Suprapubic skin (tissue), 3 donors: ENCODE measurements at regions not wholly inside any gene's neighbourhood (a gene's known extent, or its start where the extent isn't known, plus 50 kb on each side); places are given as distances from the start of the nearest gene placed in this dataset.

Experiments
- CTCF ChIP-seq, 2 donors: fragments of 200-600 bp in 1 of 2; fragments of 450-650 bp in 1 of 2; sonication (generic) in 1 of 2; IDR thresholded peaks; one replicate each; pipeline ENCODE4 v1.5.1; 2016 to 2019; ENCODE audit warnings: antibody characterized with exemption in 2 of 2, mild to moderate bottlenecking in 1 of 2, moderate library complexity in 1 of 2
- EP300 ChIP-seq: sonication (generic); formaldehyde crosslinking; IDR thresholded peaks from one replicate; pipeline ENCODE4 v1.6.1; 2017; ENCODE audit warnings: antibody characterized with exemption
- POLR2A ChIP-seq, 2 donors: fragments of 450-650 bp; IDR thresholded peaks; one replicate each; pipeline ENCODE4 v1.6.1; 2017; ENCODE audit warnings: antibody characterized with exemption in 2 of 2, mild to moderate bottlenecking in 2 of 2, moderate library complexity in 2 of 2

GRCh38 chr2:34349527-34349926, 750.4 kb upstream of the FAM98A start:
- TF ChIP-seq CTCF (IDR thresholded peaks at IDR 0.05): no peak
- TF ChIP-seq EP300: no peak
- TF ChIP-seq POLR2A (IDR thresholded peaks at IDR 0.05): no peak
